ENCODE measurements at regions not wholly inside any gene's neighbourhood (a gene's known extent, or its start where the extent isn't known, plus 50 kb on each side); places are given as distances from the start of the nearest gene placed in this dataset.

- Histone ChIP-seq H3K4me3 (replicated peaks in 1 of 3; ENCODE audit: insufficient read depth in 1 of 3, low read depth in 1 of 3, low read length in 3 of 3) (no peak overlapping the region), H4K20me1 (replicated peaks; ENCODE audit: control insufficient read depth, extremely low read depth, insufficient read depth, low read length) (no peaks in the 10 kb centered on the region), H3K79me2 (ENCODE audit: control insufficient read depth, insufficient read depth, low read length) (no peaks in the 10 kb centered on the region), H3K27ac (ENCODE audit: insufficient read depth, low read depth, low read length) (no peak overlapping the region), H3K27me3 (ENCODE audit: control insufficient read depth in 2 of 2, insufficient read depth in 2 of 2, low read length in 2 of 2) (peaks cover 0 to 10% of the 10 kb centered on the region in 2 experiments), H3K4me1 (ENCODE audit: control insufficient read depth, extremely low read depth, insufficient read depth, low read length) (no peaks in the 10 kb centered on the region), H3K9me1 (replicated peaks; ENCODE audit: control insufficient read depth, extremely low read depth, insufficient read depth, low read length) (no peaks in the 10 kb centered on the region), H2AFZ (ENCODE audit: low read depth, low read length) (no peak overlapping the region), H3K36me3 (ENCODE audit: control insufficient read depth in 2 of 2, extremely low read depth in 1 of 2, insufficient read depth in 2 of 2, low read length in 2 of 2) (no peaks in the 10 kb centered on the region), H3K4me2 (ENCODE audit: insufficient read depth, low read length) (no peak overlapping the region), H3K9ac (replicated peaks; ENCODE audit: extremely low read depth, insufficient read depth, low read length) (no peak overlapping the region), H3K9me3 (replicated peaks; ENCODE audit: control insufficient read depth, insufficient read depth, low read length) (no peaks in the 10 kb centered on the region)
- ChIA-PET CTCF (no interaction called here), POLR2A (no interaction called here)
- FAIRE-seq (no peak), DNase-seq (ENCODE audit: low read depth, low spot score) (no peak)
- TF ChIP-seq, protein P1, sequence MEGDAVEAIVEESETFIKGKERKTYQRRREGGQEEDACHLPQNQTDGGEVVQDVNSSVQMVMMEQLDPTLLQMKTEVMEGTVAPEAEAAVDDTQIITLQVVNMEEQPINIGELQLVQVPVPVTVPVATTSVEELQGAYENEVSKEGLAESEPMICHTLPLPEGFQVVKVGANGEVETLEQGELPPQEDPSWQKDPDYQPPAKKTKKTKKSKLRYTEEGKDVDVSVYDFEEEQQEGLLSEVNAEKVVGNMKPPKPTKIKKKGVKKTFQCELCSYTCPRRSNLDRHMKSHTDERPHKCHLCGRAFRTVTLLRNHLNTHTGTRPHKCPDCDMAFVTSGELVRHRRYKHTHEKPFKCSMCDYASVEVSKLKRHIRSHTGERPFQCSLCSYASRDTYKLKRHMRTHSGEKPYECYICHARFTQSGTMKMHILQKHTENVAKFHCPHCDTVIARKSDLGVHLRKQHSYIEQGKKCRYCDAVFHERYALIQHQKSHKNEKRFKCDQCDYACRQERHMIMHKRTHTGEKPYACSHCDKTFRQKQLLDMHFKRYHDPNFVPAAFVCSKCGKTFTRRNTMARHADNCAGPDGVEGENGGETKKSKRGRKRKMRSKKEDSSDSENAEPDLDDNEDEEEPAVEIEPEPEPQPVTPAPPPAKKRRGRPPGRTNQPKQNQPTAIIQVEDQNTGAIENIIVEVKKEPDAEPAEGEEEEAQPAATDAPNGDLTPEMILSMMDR (IDR thresholded peaks at IDR 0.05; ENCODE audit: extremely low read depth in 1 of 2, insufficient read depth in 1 of 2, low read depth in 1 of 2, low read length in 2 of 2) = no peak
- no peak for TF ChIP-seq EZH2 (IDR thresholded peaks at IDR 0.05; ENCODE audit: borderline replicate concordance, low read depth, low read length, severe bottlenecking)
- no TSS peak for BruUV-seq (replicated peaks)
- dilution Hi-C loops (cut with MboI; ENCODE audit: extremely low pct_ligation_motif_present, low sequenced_read_pairs) (no loop called here), intact Hi-C loops (cut with micrococcal nuclease) (no loop called here)
These were observed 151.4 kb upstream of the CALCR start for GRCh38 chr7:93725954-93726353.

DNA sequence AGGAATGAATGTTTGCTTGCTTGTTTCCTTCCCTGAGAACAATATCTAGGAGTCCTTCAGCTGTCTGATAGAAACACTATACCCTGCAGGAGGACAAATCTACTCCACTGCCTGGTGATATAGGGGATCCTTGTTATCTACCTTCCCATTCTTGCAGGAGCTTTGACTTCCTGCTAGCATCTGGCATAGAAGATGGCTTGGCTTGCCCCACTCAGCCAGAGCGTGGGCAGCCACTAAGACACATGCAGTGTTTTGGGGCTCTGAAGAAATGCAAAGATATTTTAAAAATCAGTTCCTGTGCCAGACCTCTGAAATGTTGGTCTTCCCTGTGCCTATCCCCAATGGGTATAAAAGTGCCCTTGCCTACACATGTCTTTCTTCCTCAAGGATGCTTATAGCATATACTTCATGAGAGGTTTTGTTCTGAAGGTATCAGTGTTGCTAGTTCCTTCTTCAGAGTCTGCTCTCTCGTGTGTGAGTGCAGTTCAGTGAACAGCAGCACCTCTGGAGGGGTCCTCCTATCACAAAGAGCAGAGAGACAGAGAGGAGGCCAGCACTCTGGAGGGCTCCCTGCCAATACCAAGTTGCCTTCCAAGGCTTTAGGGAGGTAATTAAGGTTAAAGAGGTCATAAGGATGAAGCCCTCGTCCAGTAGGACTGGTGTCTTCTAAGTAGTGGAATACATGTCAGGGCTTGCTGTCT lies 149.1 kb upstream of the CALCR start:
- BruUV-seq (replicated peaks) = no TSS peak
- H3K27ac ChIP-seq (ENCODE audit: insufficient read depth, low read depth, low read length) = no peak overlapping the region
- FAIRE-seq (no peak), DNase-seq (ENCODE audit: low read depth, low spot score) (no peak)
- CTCF ChIA-PET = no interaction called here
- no peaks in the 10 kb centered on the region for H3K9me3 ChIP-seq (replicated peaks; ENCODE audit: control insufficient read depth, insufficient read depth, low read length)
- no peak overlapping the region for H3K9ac ChIP-seq (replicated peaks; ENCODE audit: extremely low read depth, insufficient read depth, low read length)
- H2AFZ ChIP-seq (ENCODE audit: low read depth, low read length) = no peak overlapping the region
- POLR2A ChIA-PET = no interaction called here
- no peaks in the 10 kb centered on the region for H3K4me1 ChIP-seq (ENCODE audit: control insufficient read depth, extremely low read depth, insufficient read depth, low read length)
- no peaks in the 10 kb centered on the region for H4K20me1 ChIP-seq (replicated peaks; ENCODE audit: control insufficient read depth, extremely low read depth, insufficient read depth, low read length)
- H3K9me1 ChIP-seq (replicated peaks; ENCODE audit: control insufficient read depth, extremely low read depth, insufficient read depth, low read length) = no peaks in the 10 kb centered on the region
- TF ChIP-seq, protein P2, sequence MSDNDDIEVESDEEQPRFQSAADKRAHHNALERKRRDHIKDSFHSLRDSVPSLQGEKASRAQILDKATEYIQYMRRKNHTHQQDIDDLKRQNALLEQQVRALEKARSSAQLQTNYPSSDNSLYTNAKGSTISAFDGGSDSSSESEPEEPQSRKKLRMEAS (IDR thresholded peaks at IDR 0.05; ENCODE audit: insufficient read depth, insufficient read length) = no peak
- TF ChIP-seq, protein P1 (IDR thresholded peaks at IDR 0.05; ENCODE audit: extremely low read depth in 1 of 2, insufficient read depth in 1 of 2, low read depth in 1 of 2, low read length in 2 of 2) = no peak
- TF ChIP-seq POLR2A (IDR thresholded peaks at IDR 0.05; ENCODE audit: low read depth, low read length) = no peak
- no peak for TF ChIP-seq POLR2AphosphoS5 (IDR thresholded peaks at IDR 0.05; ENCODE audit: insufficient read depth, low read depth, low read length)
- TF ChIP-seq JUN (IDR thresholded peaks at IDR 0.05; ENCODE audit: borderline replicate concordance, insufficient read depth, insufficient read length, low read depth) = no peak
- H3K79me2 ChIP-seq (ENCODE audit: control insufficient read depth, insufficient read depth, low read length) = no peaks in the 10 kb centered on the region
- intact Hi-C loops (cut with micrococcal nuclease) (no loop called here), dilution Hi-C loops (cut with MboI; ENCODE audit: extremely low pct_ligation_motif_present, low sequenced_read_pairs) (no loop called here)
- H3K27me3 ChIP-seq (ENCODE audit: control insufficient read depth in 2 of 2, insufficient read depth in 2 of 2, low read length in 2 of 2) = peaks cover 5 to 8% of the 10 kb centered on the region in 2 experiments
- no peak overlapping the region for H3K4me3 ChIP-seq (replicated peaks in 1 of 3; ENCODE audit: insufficient read depth in 1 of 3, low read depth in 1 of 3, low read length in 3 of 3)
- H3K4me2 ChIP-seq (ENCODE audit: insufficient read depth, low read length) = no peak overlapping the region
- no peaks in the 10 kb centered on the region for H3K36me3 ChIP-seq (ENCODE audit: control insufficient read depth in 2 of 2, extremely low read depth in 1 of 2, insufficient read depth in 2 of 2, low read length in 2 of 2)

Measured in endothelial cell of umbilical vein (primary cell).